Duodenal mucosa (tissue), 2 donors: ENCODE measurements at regions not wholly inside any gene's neighbourhood (a gene's known extent, or its start where the extent isn't known, plus 50 kb on each side); places are given as distances from the start of the nearest gene placed in this dataset.

Source experiments
- H3K27ac ChIP-seq: one replicate; pipeline ENCODE4 v1.7.0; 2013; ENCODE audit warnings: low read depth, low read length
- H3K27me3 ChIP-seq, 2 donors: one replicate each; pipeline ENCODE4 v1.7.0; 2013; ENCODE audit warnings: low read length in 2 of 2, control low read depth in 1 of 2; ENCODE audit not compliant: insufficient read depth in 2 of 2, control insufficient read depth in 1 of 2
- H3K36me3 ChIP-seq, 2 donors: one replicate each; pipeline ENCODE4 v1.7.0; 2013; ENCODE audit warnings: low read length in 2 of 2, control low read depth in 1 of 2; ENCODE audit not compliant: insufficient read depth in 2 of 2, control insufficient read depth in 1 of 2
- H3K4me1 ChIP-seq, 2 donors: one replicate each; pipeline ENCODE4 v1.7.0; 2013; ENCODE audit warnings: low read length in 2 of 2, control low read depth in 1 of 2; ENCODE audit not compliant: insufficient read depth in 2 of 2, control insufficient read depth in 1 of 2
- H3K4me3 ChIP-seq, 2 donors: one replicate each; pipeline ENCODE4 v1.7.0; 2013; ENCODE audit warnings: low read length in 2 of 2, low read depth in 1 of 2
- H3K9ac ChIP-seq, 2 donors: one replicate each; pipeline ENCODE4 v1.7.0; 2013; ENCODE audit warnings: low read length in 2 of 2, low read depth in 1 of 2
- H3K9me3 ChIP-seq, 2 donors: one replicate each; pipeline ENCODE4 v1.7.0; 2013; ENCODE audit warnings: low read length in 2 of 2, control low read depth in 1 of 2; ENCODE audit not compliant: control insufficient read depth in 1 of 2

- no peak overlapping the region for H3K4me3 ChIP-seq
- no peak overlapping the region for H3K9ac ChIP-seq
- H3K27ac ChIP-seq = no peak overlapping the region
Observed at GRCh38 chr7:155994279-155994811, 182.1 kb upstream of the SHH start.

GRCh38 chr7:155993420-155994278 is 181.4 kb upstream of the SHH start:
- H3K27ac ChIP-seq = no peak overlapping the region
- H3K9ac ChIP-seq = no peak overlapping the region
- H3K4me1 ChIP-seq = no peaks in the 10 kb centered on the region
- no peaks in the 10 kb centered on the region for H3K9me3 ChIP-seq
- no peak overlapping the region for H3K4me3 ChIP-seq
- H3K27me3 ChIP-seq = no peaks in the 10 kb centered on the region
- no peaks in the 10 kb centered on the region for H3K36me3 ChIP-seq

More at GRCh38 chr7:155994279-155994811, 182.1 kb upstream of the SHH start:
- Histone ChIP-seq H3K9me3 (no peaks in the 10 kb centered on the region), H3K27me3 (no peaks in the 10 kb centered on the region), H3K36me3 (no peaks in the 10 kb centered on the region), H3K4me1 (no peaks in the 10 kb centered on the region)

- Histone ChIP-seq H3K9me3 (no peaks in the 10 kb centered on the region), H3K4me1 (no peaks in the 10 kb centered on the region), H3K36me3 (no peaks in the 10 kb centered on the region), H3K9ac (no peak overlapping the region), H3K27me3 (no peaks in the 10 kb centered on the region), H3K27ac (no peak overlapping the region), H3K4me3 (no peak overlapping the region)
Observed at GRCh38 chr7:155992974-155993373, 180.7 kb upstream of the SHH start.

GRCh38 chr7:155992538-155992937 is 180.3 kb upstream of the SHH start:
- no peaks in the 10 kb centered on the region for H3K27me3 ChIP-seq
- H3K4me1 ChIP-seq = no peaks in the 10 kb centered on the region
- H3K9me3 ChIP-seq = no peaks in the 10 kb centered on the region
- no peak overlapping the region for H3K4me3 ChIP-seq
- H3K27ac ChIP-seq = no peak overlapping the region
- no peak overlapping the region for H3K9ac ChIP-seq
- H3K36me3 ChIP-seq = no peaks in the 10 kb centered on the region

DNA sequence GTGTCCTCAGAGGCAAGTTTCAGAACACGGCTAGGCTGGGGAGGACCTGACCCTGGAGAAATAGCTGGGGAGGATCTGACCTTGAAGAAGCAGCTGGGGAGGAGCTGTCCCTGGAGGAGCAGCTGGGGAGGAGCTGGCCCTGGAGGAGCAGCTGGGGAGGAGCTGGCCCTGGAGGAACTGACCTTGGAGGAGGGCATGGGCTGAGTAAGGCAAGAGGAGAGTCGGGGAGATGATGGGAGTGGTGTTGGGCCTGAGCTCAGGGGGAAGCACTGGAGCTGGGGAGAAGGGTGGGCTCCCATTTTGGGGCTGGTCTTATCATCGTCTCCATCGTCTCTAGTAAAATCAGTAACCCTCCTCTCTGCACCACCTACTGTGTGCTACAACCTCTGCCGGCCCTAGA is 179.8 kb upstream of the SHH start:
- no peak overlapping the region for H3K27ac ChIP-seq
- no peaks in the 10 kb centered on the region for H3K27me3 ChIP-seq
- H3K4me1 ChIP-seq = no peaks in the 10 kb centered on the region
- no peak overlapping the region for H3K9ac ChIP-seq
- H3K36me3 ChIP-seq = no peaks in the 10 kb centered on the region
- H3K9me3 ChIP-seq = no peaks in the 10 kb centered on the region
- H3K4me3 ChIP-seq = no peak overlapping the region

GRCh38 chr7:155991470-155991869 is 179.2 kb upstream of the SHH start:
- no peaks in the 10 kb centered on the region for H3K4me1 ChIP-seq
- no peaks in the 10 kb centered on the region for H3K9me3 ChIP-seq
- H3K9ac ChIP-seq = no peak overlapping the region
- no peaks in the 10 kb centered on the region for H3K27me3 ChIP-seq
- H3K36me3 ChIP-seq = no peaks in the 10 kb centered on the region
- no peak overlapping the region for H3K4me3 ChIP-seq
- no peak overlapping the region for H3K27ac ChIP-seq

DNA sequence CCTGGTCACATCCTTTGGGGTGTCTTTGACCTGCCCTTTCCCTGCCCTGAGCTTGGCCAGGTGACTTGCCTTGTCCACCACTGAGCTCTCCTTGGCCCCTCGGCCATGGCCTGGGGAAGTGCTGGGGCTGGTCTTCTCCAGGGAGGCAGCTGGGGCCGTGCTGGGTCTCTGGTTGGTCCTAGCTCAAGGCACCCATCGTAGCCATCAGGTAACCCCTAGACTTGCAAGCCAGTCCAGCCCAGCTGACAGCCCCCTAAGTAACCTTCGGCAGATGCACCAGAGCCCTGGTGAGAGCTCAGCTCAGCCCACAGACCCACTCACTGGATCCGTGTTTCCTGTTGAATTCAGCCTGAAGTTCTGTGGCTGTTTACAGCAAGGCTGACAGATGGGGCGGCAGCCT is 176.2 kb upstream of the SHH start:
- Histone ChIP-seq H3K4me3 (no peak overlapping the region), H3K36me3 (no peaks in the 10 kb centered on the region), H3K27me3 (no peaks in the 10 kb centered on the region), H3K27ac (no peak overlapping the region), H3K9ac (no peak overlapping the region), H3K9me3 (no peaks in the 10 kb centered on the region), H3K4me1 (no peaks in the 10 kb centered on the region)

DNA sequence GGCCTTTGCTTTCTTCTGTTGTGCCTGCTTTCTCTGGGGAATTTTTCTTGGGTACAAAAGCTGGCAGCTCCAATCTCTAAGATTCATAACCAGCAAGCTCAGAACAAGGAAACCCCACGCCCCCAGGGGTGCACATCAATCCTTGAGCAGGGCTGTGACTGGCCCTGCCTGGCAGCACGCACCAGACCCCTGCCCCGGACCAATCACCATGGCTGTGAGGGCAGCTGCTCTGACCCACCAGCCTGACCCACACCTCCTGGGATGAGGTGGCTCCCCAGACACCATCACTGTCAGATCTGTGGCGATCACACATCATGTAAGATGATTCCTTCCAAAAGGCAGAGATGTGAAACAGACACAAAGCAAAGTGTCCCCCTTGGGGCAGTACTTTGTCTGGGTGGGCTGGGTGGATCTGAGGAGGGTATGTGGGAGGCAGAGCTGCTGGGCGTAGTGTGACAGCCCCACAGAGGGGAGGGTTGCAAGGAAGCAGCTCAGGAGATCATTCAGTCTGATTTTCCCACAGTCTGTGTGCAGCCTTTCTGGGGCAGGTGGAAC is 175.5 kb upstream of the SHH start:
- H3K27me3 ChIP-seq = no peaks in the 10 kb centered on the region
- H3K4me1 ChIP-seq = no peaks in the 10 kb centered on the region
- H3K9me3 ChIP-seq = no peaks in the 10 kb centered on the region
- no peak overlapping the region for H3K9ac ChIP-seq
- H3K36me3 ChIP-seq = no peaks in the 10 kb centered on the region
- H3K4me3 ChIP-seq = no peak overlapping the region
- H3K27ac ChIP-seq = no peak overlapping the region

- no peaks in the 10 kb centered on the region for H3K9me3 ChIP-seq
- H3K4me1 ChIP-seq = no peaks in the 10 kb centered on the region
- no peak overlapping the region for H3K9ac ChIP-seq
- no peaks in the 10 kb centered on the region for H3K27me3 ChIP-seq
- H3K27ac ChIP-seq = no peak overlapping the region
- no peaks in the 10 kb centered on the region for H3K36me3 ChIP-seq
- H3K4me3 ChIP-seq = no peak overlapping the region
Observed at GRCh38 chr7:155986497-155987160, 174.4 kb upstream of the SHH start.
